ENCODE measurements at regions not wholly inside any gene's neighbourhood (a gene's known extent, or its start where the extent isn't known, plus 50 kb on each side); places are given as distances from the start of the nearest gene placed in this dataset.

DNA sequence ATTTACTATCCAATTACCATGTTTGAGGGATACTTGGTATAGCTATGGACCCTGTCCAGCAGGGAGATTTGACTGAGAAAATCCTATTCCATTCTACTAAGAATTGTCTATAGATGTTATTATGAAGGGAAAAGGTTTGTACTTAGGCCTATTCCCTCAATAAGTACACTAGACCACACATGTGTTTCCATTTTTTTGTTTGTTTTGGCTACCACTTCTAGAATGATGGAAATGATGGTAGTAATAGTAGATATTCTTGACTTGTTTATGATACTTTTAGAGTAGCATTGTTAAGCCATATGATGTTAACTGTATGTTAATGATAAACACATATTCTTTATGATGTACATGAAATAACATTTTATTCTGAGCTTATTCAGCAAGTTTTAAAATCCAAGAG, 144.8 kb downstream of the OGFRL1 start:
- Mint-ChIP-seq H3K27ac (no peak overlapping the region), H3K27me3 (ENCODE audit: low read depth) (no peaks in the 10 kb centered on the region), H3K9me3 (no peaks in the 10 kb centered on the region), H3K4me3 (no peak overlapping the region), H3K36me3 (ENCODE audit: low read depth) (no peaks in the 10 kb centered on the region), H3K4me1 (ENCODE audit: low read depth) (no peaks in the 10 kb centered on the region)

- Mint-ChIP-seq H3K4me1 (ENCODE audit: low read depth) (no peaks in the 10 kb centered on the region), H3K4me3 (no peak overlapping the region), H3K36me3 (ENCODE audit: low read depth) (no peaks in the 10 kb centered on the region), H3K9me3 (no peaks in the 10 kb centered on the region), H3K27me3 (ENCODE audit: low read depth) (no peaks in the 10 kb centered on the region), H3K27ac (no peak overlapping the region)
Measured at GRCh38 chr6:71444222-71444621, 155.6 kb downstream of the OGFRL1 start.

DNA sequence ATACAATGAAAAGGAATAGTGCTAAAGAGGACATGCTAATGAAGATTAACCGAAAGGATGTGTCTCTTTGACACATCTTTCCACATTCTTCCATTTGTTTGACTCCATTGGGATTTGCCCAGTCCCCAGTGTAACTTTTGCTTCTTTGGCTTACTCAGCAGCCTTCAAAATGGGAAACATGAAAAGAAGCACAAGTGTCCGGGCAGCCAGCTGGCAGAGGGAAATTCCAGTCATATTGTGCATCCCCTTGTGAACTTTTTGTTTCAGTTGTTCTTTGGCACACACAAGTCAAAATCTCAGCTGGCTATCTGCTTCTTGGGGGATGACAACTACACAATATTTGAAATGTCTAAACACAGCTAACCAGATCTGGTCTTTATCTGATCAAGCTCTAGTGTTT, 157.4 kb downstream of the OGFRL1 start:
- H3K4me1 Mint-ChIP-seq (ENCODE audit: low read depth): no peaks in the 10 kb centered on the region

DNA sequence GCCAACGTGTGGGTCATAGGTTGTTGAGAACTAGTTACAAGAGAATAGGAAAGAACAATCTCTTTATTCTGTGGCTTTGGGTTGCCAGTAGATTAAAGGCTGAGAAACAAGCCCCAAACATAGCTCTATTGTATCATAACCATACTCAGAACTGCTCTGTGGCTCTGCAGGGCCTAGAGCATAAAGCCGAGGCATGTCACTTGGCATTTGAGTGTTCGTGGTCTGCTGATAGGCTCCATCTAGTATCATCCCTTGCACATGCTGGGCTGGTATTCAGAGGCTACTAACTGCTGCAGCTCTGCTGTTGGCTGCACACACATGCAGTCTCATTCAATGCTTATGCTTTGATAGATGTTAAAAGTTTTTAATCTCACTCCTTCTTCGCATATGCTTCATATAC, 157.9 kb downstream of the OGFRL1 start:
- Mint-ChIP-seq H3K36me3 (ENCODE audit: low read depth) (no peaks in the 10 kb centered on the region), H3K4me3 (no peak overlapping the region), H3K4me1 (ENCODE audit: low read depth) (no peaks in the 10 kb centered on the region), H3K9me3 (no peaks in the 10 kb centered on the region), H3K27me3 (ENCODE audit: low read depth) (no peaks in the 10 kb centered on the region), H3K27ac (no peak overlapping the region)

More for the DNA sequence above, 157.4 kb downstream of the OGFRL1 start:
- no peaks in the 10 kb centered on the region for H3K9me3 Mint-ChIP-seq
- no peaks in the 10 kb centered on the region for H3K27me3 Mint-ChIP-seq (ENCODE audit: low read depth)
- no peak overlapping the region for H3K27ac Mint-ChIP-seq
- no peak overlapping the region for H3K4me3 Mint-ChIP-seq
- no peaks in the 10 kb centered on the region for H3K36me3 Mint-ChIP-seq (ENCODE audit: low read depth)

DNA sequence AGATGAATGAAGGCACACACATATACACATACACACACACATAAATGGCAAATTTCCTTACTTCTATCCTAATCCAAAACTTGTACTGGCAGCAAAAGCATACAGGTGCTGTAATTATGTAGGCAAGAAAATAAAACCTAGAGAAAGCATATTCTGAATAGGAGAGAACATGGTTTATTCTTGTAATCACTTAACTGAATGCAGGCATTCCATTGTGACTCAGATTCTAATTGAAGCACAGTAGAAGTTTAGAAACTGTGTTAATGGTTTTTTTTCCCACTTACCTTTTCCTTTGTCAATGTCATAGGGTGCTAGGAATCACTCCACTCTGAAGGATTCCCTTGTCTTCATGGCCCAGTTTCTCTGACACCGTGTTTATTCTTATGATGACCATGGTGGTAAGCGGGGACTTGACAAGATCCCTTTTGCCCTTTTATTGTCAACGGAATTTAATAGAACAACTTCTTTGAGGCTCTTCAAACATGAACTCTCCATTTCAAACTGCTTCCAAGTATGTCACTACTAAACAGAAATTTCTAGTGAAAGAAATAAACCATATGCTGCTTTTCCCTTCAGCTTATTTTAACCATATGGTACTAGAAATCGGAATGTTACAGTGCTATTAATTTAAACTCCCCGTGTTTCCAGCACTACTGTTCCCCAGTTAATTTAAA, 164.2 kb downstream of the OGFRL1 start:
- H3K27ac Mint-ChIP-seq: no peak overlapping the region
- no peak overlapping the region for H3K4me3 Mint-ChIP-seq
- H3K36me3 Mint-ChIP-seq (ENCODE audit: low read depth): no peaks in the 10 kb centered on the region
- H3K27me3 Mint-ChIP-seq (ENCODE audit: low read depth): no peaks in the 10 kb centered on the region
- no peaks in the 10 kb centered on the region for H3K9me3 Mint-ChIP-seq
- no peaks in the 10 kb centered on the region for H3K4me1 Mint-ChIP-seq (ENCODE audit: low read depth)

GRCh38 chr6:71453371-71453706, 164.7 kb downstream of the OGFRL1 start:
- Mint-ChIP-seq H3K27ac (no peak overlapping the region), H3K4me1 (ENCODE audit: low read depth) (no peaks in the 10 kb centered on the region), H3K9me3 (no peaks in the 10 kb centered on the region), H3K4me3 (no peak overlapping the region), H3K36me3 (ENCODE audit: low read depth) (no peaks in the 10 kb centered on the region), H3K27me3 (ENCODE audit: low read depth) (no peaks in the 10 kb centered on the region)

- no peaks in the 10 kb centered on the region for H3K9me3 Mint-ChIP-seq
- no peaks in the 10 kb centered on the region for H3K27me3 Mint-ChIP-seq (ENCODE audit: low read depth)
- H3K27ac Mint-ChIP-seq: no peak overlapping the region
- H3K4me3 Mint-ChIP-seq: no peak overlapping the region
- H3K4me1 Mint-ChIP-seq (ENCODE audit: low read depth): no peaks in the 10 kb centered on the region
- H3K36me3 Mint-ChIP-seq (ENCODE audit: low read depth): no peaks in the 10 kb centered on the region
Measured at GRCh38 chr6:71454056-71454455, 165.4 kb downstream of the OGFRL1 start.

GRCh38 chr6:71457929-71458328, 169.3 kb downstream of the OGFRL1 start:
- Mint-ChIP-seq H3K4me3 (no peak overlapping the region), H3K27me3 (ENCODE audit: low read depth) (peaks cover 4% of the 10 kb centered on the region), H3K4me1 (ENCODE audit: low read depth) (no peaks in the 10 kb centered on the region), H3K9me3 (no peaks in the 10 kb centered on the region), H3K27ac (no peak overlapping the region), H3K36me3 (ENCODE audit: low read depth) (no peaks in the 10 kb centered on the region)

DNA sequence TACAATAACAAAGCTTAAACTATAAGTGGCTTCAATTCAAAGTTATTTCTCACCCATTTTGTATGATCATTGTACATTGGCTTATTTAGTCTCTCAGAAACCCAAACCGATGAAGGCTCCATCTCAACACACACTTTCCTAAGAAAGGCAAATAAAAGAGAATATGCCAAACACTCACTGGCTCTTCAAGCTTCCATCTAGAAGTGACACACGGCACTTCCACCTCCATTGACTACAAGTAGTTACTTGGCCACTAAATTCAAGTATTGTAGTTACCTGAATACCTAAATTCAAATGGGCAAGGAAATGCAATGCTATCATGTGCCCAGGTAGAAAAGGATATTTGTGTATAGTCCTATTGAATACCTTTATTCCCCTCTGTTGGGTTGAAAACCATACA, 170.6 kb downstream of the OGFRL1 start:
- no peak overlapping the region for H3K27ac Mint-ChIP-seq
- H3K4me1 Mint-ChIP-seq (ENCODE audit: low read depth): no peaks in the 10 kb centered on the region
- H3K36me3 Mint-ChIP-seq (ENCODE audit: low read depth): no peaks in the 10 kb centered on the region
- peaks cover 4% of the 10 kb centered on the region for H3K27me3 Mint-ChIP-seq (ENCODE audit: low read depth)
- H3K4me3 Mint-ChIP-seq: no peak overlapping the region
- no peaks in the 10 kb centered on the region for H3K9me3 Mint-ChIP-seq

- no peaks in the 10 kb centered on the region for H3K9me3 Mint-ChIP-seq
- no peaks in the 10 kb centered on the region for H3K4me1 Mint-ChIP-seq (ENCODE audit: low read depth)
- no peak overlapping the region for H3K27ac Mint-ChIP-seq
- no peak overlapping the region for H3K4me3 Mint-ChIP-seq
- H3K27me3 Mint-ChIP-seq (ENCODE audit: low read depth): peaks cover 4% of the 10 kb centered on the region
- no peaks in the 10 kb centered on the region for H3K36me3 Mint-ChIP-seq (ENCODE audit: low read depth)
Measured at GRCh38 chr6:71460933-71461332, 172.3 kb downstream of the OGFRL1 start.

DNA sequence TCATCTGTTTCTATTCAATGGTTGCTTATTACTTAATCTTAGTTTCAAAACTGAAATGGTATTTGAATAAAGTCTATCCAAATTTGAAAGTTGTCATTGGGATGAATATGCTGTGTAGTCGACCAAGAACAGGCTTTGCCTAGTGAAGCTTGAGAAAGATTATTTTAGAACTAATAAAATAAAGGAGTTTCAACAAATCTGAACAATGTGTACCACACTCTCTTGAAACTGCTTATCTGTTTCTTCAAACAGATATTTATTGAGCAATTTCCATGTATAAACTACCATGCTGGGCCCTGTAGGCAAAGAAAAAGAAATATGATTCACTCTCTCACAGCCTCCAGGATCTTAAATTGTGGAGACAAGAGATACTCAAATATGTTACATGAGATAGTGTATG, 174.4 kb downstream of the OGFRL1 start:
- Mint-ChIP-seq H3K27ac (no peak overlapping the region), H3K9me3 (no peaks in the 10 kb centered on the region), H3K36me3 (ENCODE audit: low read depth) (no peaks in the 10 kb centered on the region), H3K4me1 (ENCODE audit: low read depth) (no peaks in the 10 kb centered on the region), H3K27me3 (ENCODE audit: low read depth) (peaks cover 4% of the 10 kb centered on the region), H3K4me3 (no peak overlapping the region)

DNA sequence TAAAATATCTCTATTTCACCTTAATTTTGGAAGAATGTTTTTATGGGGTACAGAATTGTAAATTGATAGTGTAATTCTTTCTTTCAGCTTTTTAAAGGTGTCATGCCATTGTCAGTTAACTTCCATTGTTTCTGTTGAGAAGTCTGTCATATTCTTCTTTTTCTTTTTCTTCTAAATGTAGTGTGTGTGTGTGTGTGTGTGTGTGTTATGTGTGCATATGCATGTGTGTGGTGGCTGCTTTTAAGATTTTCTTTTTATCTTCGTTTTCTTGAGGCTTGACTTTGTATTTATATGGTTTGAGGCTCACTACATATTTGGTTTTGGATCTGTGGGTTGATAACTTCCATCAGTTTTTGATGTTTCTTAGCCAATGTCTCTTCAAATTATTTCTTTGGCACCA, 176.5 kb downstream of the OGFRL1 start:
- Mint-ChIP-seq H3K4me3 (no peak overlapping the region), H3K27me3 (ENCODE audit: low read depth) (peaks cover 4% of the 10 kb centered on the region), H3K9me3 (no peaks in the 10 kb centered on the region), H3K4me1 (ENCODE audit: low read depth) (no peaks in the 10 kb centered on the region), H3K36me3 (ENCODE audit: low read depth) (no peaks in the 10 kb centered on the region), H3K27ac (no peak overlapping the region)

DNA sequence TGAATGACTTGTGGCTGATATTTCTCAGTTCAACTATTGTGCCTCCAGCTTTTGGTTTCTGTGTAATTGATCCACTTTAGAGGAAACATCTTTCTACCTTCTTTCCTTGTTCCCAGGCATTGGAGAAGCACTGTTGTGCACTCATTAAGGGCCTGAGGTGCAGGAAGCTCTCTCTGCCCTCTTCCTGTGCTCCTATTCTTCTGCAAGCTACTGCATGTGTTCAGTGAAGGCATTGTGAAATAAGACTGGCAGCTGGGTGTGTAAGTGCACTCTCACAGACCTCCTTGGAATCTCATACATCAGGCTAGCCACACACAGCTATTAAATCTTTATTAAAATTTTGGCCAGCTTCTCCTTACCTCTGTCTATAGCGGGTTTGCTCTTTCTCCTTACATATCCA, 177.8 kb downstream of the OGFRL1 start:
- H3K36me3 Mint-ChIP-seq (ENCODE audit: low read depth): no peaks in the 10 kb centered on the region
- H3K4me1 Mint-ChIP-seq (ENCODE audit: low read depth): no peaks in the 10 kb centered on the region
- H3K9me3 Mint-ChIP-seq: no peaks in the 10 kb centered on the region
- H3K4me3 Mint-ChIP-seq: no peak overlapping the region
- no peaks in the 10 kb centered on the region for H3K27me3 Mint-ChIP-seq (ENCODE audit: low read depth)
- no peak overlapping the region for H3K27ac Mint-ChIP-seq

DNA sequence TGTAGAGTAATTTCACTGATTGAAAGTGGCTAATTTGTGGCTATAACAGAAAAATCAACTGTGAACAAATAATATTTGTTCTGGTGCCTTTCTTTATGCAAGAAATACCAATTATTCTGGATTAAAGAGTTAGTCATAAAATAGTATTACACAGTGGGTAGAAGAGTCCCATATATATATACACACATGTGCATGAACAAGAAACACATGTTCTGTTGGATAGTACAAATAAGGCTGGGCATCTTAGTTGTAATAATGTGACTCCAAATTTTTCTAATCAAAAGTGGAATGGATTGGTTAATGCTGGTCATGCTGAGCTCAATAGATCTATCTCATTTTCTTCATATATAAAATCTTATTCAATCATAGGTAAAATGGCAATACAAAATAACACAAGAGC, 179.4 kb downstream of the OGFRL1 start:
- no peaks in the 10 kb centered on the region for H3K27me3 Mint-ChIP-seq (ENCODE audit: low read depth)
- no peaks in the 10 kb centered on the region for H3K36me3 Mint-ChIP-seq (ENCODE audit: low read depth)
- H3K4me3 Mint-ChIP-seq: no peak overlapping the region
- H3K4me1 Mint-ChIP-seq (ENCODE audit: low read depth): no peaks in the 10 kb centered on the region
- H3K27ac Mint-ChIP-seq: no peak overlapping the region
- H3K9me3 Mint-ChIP-seq: no peaks in the 10 kb centered on the region

DNA sequence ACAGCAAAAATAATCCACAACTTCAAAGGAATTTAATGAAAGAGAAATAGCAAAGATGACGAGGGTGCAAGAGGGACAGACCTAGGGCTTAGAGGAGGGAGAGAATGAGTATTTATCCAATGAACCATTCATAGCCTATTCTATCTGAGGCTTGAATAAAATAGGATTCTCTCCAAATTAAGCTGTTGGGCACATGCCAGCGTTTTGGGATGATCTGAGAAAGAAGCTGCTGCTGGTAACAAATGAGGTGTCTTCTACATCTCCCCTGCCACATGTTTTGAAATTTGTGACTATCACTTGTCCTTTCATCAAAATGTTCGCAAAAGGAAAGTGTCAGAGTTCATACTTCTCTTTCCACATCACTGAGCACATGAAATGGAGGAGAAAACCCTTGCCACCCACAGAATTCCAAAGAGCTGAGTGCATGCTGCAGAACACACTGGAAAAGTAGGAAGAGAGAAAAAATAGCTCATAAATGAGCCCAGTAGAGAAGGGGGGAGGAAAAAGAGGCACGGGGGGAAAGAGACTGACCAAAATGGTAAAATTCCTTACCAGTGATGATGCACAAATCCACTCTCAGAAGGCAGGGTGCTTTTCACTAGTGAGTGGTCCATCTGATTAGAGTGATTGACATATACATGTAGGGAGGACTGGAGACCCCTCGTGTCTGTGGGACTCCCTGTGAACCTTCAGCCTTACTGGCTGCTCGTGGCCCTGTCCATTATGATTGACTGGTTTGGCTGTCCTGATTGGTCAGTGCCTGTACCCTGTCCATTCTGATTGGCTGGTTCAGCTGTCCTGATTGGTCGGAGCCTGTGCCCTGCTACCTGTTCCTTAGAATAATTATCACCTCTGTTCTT, 180.5 kb downstream of the OGFRL1 start:
- no peak overlapping the region for H3K4me3 Mint-ChIP-seq
- H3K27me3 Mint-ChIP-seq (ENCODE audit: low read depth): no peaks in the 10 kb centered on the region
- H3K9me3 Mint-ChIP-seq: no peaks in the 10 kb centered on the region
- no peak overlapping the region for H3K27ac Mint-ChIP-seq
- H3K36me3 Mint-ChIP-seq (ENCODE audit: low read depth): no peaks in the 10 kb centered on the region
- H3K4me1 Mint-ChIP-seq (ENCODE audit: low read depth): no peaks in the 10 kb centered on the region
